Karpas-422 (cell line): ENCODE measurements at regions not wholly inside any gene's neighbourhood (a gene's known extent, or its start where the extent isn't known, plus 50 kb on each side); places are given as distances from the start of the nearest gene placed in this dataset.

Experiments used
- DNase-seq: peaks from one replicate; pipeline ENCODE4 v3.0.0-alpha.2; 2015
- H2AFZ ChIP-seq: fragments of 200-600 bp; sonication (generic); 2 replicates; pipeline ENCODE4 v1.6.1; 2014; ENCODE audit warnings: antibody characterized with exemption, low read length, mixed read lengths
- H3K27ac ChIP-seq: fragments of 200-600 bp; sonication (generic); 2 replicates; pipeline ENCODE4 v1.5.1; 2014; ENCODE audit warnings: mild to moderate bottlenecking, low read length, moderate library complexity
- H3K27me3 ChIP-seq: fragments of 200-600 bp; sonication (generic); 2 replicates; pipeline ENCODE4 v1.6.1; 2014; ENCODE audit warnings: low read length, mixed read lengths
- H3K36me3 ChIP-seq: fragments of 200-600 bp; sonication (generic); 2 replicates; pipeline ENCODE4 v1.6.1; 2014; ENCODE audit warnings: low read length, mixed read lengths; ENCODE audit not compliant: insufficient read depth
- H3K4me1 ChIP-seq: fragments of 200-600 bp; sonication (generic); 2 replicates; pipeline ENCODE4 v1.6.1; 2014; ENCODE audit warnings: mild to moderate bottlenecking, low read length, mixed read lengths
- H3K4me2 ChIP-seq: fragments of 200-600 bp; sonication (generic); 2 replicates; pipeline ENCODE4 v1.6.1; 2014; ENCODE audit warnings: low read length, low read depth, mild to moderate bottlenecking; ENCODE audit not compliant: poor library complexity, severe bottlenecking
- H3K4me3 ChIP-seq: fragments of 200-600 bp; sonication (generic); 2 replicates; pipeline ENCODE4 v1.5.1; 2014; ENCODE audit warnings: mild to moderate bottlenecking, antibody characterized with exemption, low read length, mixed read lengths
- H3K79me2 ChIP-seq: fragments of 200-600 bp; sonication (generic); 2 replicates; pipeline ENCODE4 v1.6.1; 2014; ENCODE audit warnings: mild to moderate bottlenecking, low read length, mixed read lengths
- H3K9ac ChIP-seq: fragments of 200-600 bp; sonication (generic); 2 replicates; pipeline ENCODE4 v1.6.0; 2014; ENCODE audit warnings: low read length
- H3K9me2 ChIP-seq: fragments of 200-600 bp; sonication (generic), shearing (Covaris generic); replicated peaks from 2 replicates; pipeline ENCODE4 v1.6.0; 2014; ENCODE audit warnings: mild to moderate bottlenecking, low read length, moderate library complexity; ENCODE audit not compliant: insufficient read depth
- H3K9me3 ChIP-seq: fragments of 300-700, 200-600 bp; sonication (generic); 2 replicates; pipeline ENCODE4 v1.6.1; 2014; ENCODE audit warnings: low read length, mixed read lengths
- H4K20me1 ChIP-seq: fragments of 200-600 bp; sonication (generic); 2 replicates; pipeline ENCODE4 v1.6.1; 2014; ENCODE audit warnings: mild to moderate bottlenecking, antibody characterized with exemption, low read length, low read depth; ENCODE audit not compliant: insufficient read depth

GRCh38 chr1:217921126-217921904 is 290.2 kb downstream of the SPATA17 start:
- H3K27ac ChIP-seq = no peak overlapping the region
- no peak overlapping the region for H3K4me3 ChIP-seq
- H3K4me1 ChIP-seq = no peaks in the 10 kb centered on the region
- no peak overlapping the region for H2AFZ ChIP-seq
- no peaks in the 10 kb centered on the region for H3K79me2 ChIP-seq
- H3K4me2 ChIP-seq = no peak overlapping the region
- no peak overlapping the region for H3K9ac ChIP-seq
- no peaks in the 10 kb centered on the region for H3K36me3 ChIP-seq
- H3K27me3 ChIP-seq = no peaks in the 10 kb centered on the region
- DNase-seq = no peak
- no peaks in the 10 kb centered on the region for H3K9me3 ChIP-seq
- H4K20me1 ChIP-seq = no peaks in the 10 kb centered on the region
- H3K9me2 ChIP-seq = no peaks in the 10 kb centered on the region

- no peak overlapping the region for H3K9ac ChIP-seq
- H3K27ac ChIP-seq = no peak overlapping the region
- H3K4me2 ChIP-seq = no peak overlapping the region
- H4K20me1 ChIP-seq = no peaks in the 10 kb centered on the region
- H3K36me3 ChIP-seq = no peaks in the 10 kb centered on the region
- H3K9me3 ChIP-seq = no peaks in the 10 kb centered on the region
- DNase-seq = no peak
- H3K4me3 ChIP-seq = no peak overlapping the region
- H2AFZ ChIP-seq = no peak overlapping the region
- no peaks in the 10 kb centered on the region for H3K4me1 ChIP-seq
- no peaks in the 10 kb centered on the region for H3K27me3 ChIP-seq
- H3K9me2 ChIP-seq = no peaks in the 10 kb centered on the region
- H3K79me2 ChIP-seq = no peaks in the 10 kb centered on the region
Observed at GRCh38 chr1:217924924-217925323, 293.8 kb downstream of the SPATA17 start.

GRCh38 chr1:217929213-217929885 is 298.2 kb downstream of the SPATA17 start:
- H3K4me1 ChIP-seq = no peaks in the 10 kb centered on the region
- no peaks in the 10 kb centered on the region for H3K9me2 ChIP-seq
- no peak overlapping the region for H3K4me2 ChIP-seq
- no peaks in the 10 kb centered on the region for H4K20me1 ChIP-seq
- no peak overlapping the region for H3K9ac ChIP-seq
- no peak overlapping the region for H2AFZ ChIP-seq
- no peak overlapping the region for H3K27ac ChIP-seq
- DNase-seq = no peak
- no peaks in the 10 kb centered on the region for H3K9me3 ChIP-seq
- H3K4me3 ChIP-seq = no peak overlapping the region
- H3K79me2 ChIP-seq = no peaks in the 10 kb centered on the region
- H3K36me3 ChIP-seq = no peaks in the 10 kb centered on the region
- no peaks in the 10 kb centered on the region for H3K27me3 ChIP-seq

GRCh38 chr1:217943361-217943760 is 312.2 kb downstream of the SPATA17 start:
- Histone ChIP-seq H3K4me2 (no peak overlapping the region), H3K27me3 (no peaks in the 10 kb centered on the region), H3K9me3 (no peaks in the 10 kb centered on the region), H2AFZ (no peak overlapping the region), H4K20me1 (no peaks in the 10 kb centered on the region), H3K79me2 (no peaks in the 10 kb centered on the region), H3K9me2 (no peaks in the 10 kb centered on the region), H3K4me1 (no peaks in the 10 kb centered on the region), H3K27ac (no peak overlapping the region), H3K36me3 (no peaks in the 10 kb centered on the region), H3K4me3 (no peak overlapping the region), H3K9ac (no peak overlapping the region)
- DNase-seq = no peak

GRCh38 chr1:217944550-217944949 is 313.4 kb downstream of the SPATA17 start:
- H2AFZ ChIP-seq = no peak overlapping the region
- H3K9me2 ChIP-seq = no peaks in the 10 kb centered on the region
- no peaks in the 10 kb centered on the region for H3K36me3 ChIP-seq
- no peak for DNase-seq
- no peak overlapping the region for H3K4me3 ChIP-seq
- H3K27ac ChIP-seq = no peak overlapping the region
- H3K79me2 ChIP-seq = no peaks in the 10 kb centered on the region
- no peaks in the 10 kb centered on the region for H3K27me3 ChIP-seq
- H4K20me1 ChIP-seq = no peaks in the 10 kb centered on the region
- no peak overlapping the region for H3K4me2 ChIP-seq
- H3K9me3 ChIP-seq = no peaks in the 10 kb centered on the region
- no peaks in the 10 kb centered on the region for H3K4me1 ChIP-seq
- no peak overlapping the region for H3K9ac ChIP-seq

- H3K27me3 ChIP-seq = no peaks in the 10 kb centered on the region
Observed at GRCh38 chr1:217946511-217946910, 315.4 kb downstream of the SPATA17 start.

GRCh38 chr1:217948741-217949140 is 317.6 kb downstream of the SPATA17 start:
- Histone ChIP-seq H3K27ac (no peak overlapping the region), H3K9me3 (no peaks in the 10 kb centered on the region), H3K4me2 (no peak overlapping the region), H4K20me1 (no peaks in the 10 kb centered on the region), H3K36me3 (no peaks in the 10 kb centered on the region), H3K4me1 (no peaks in the 10 kb centered on the region), H3K79me2 (no peaks in the 10 kb centered on the region), H3K9ac (no peak overlapping the region), H2AFZ (no peak overlapping the region), H3K4me3 (no peak overlapping the region), H3K9me2 (no peaks in the 10 kb centered on the region), H3K27me3 (no peaks in the 10 kb centered on the region)
- no peak for DNase-seq

More at GRCh38 chr1:217946511-217946910, 315.4 kb downstream of the SPATA17 start:
- Histone ChIP-seq H3K4me2 (no peak overlapping the region), H3K27ac (no peak overlapping the region), H3K9me2 (no peaks in the 10 kb centered on the region), H3K9ac (no peak overlapping the region), H3K4me3 (no peak overlapping the region), H2AFZ (no peak overlapping the region), H3K4me1 (no peaks in the 10 kb centered on the region), H3K79me2 (no peaks in the 10 kb centered on the region), H3K9me3 (no peaks in the 10 kb centered on the region), H4K20me1 (no peaks in the 10 kb centered on the region), H3K36me3 (no peaks in the 10 kb centered on the region)
- no peak for DNase-seq

GRCh38 chr1:217953330-217953729 is 322.2 kb downstream of the SPATA17 start:
- no peaks in the 10 kb centered on the region for H3K9me2 ChIP-seq
- H3K27me3 ChIP-seq = no peaks in the 10 kb centered on the region
- no peak overlapping the region for H3K4me3 ChIP-seq
- H3K79me2 ChIP-seq = no peaks in the 10 kb centered on the region
- no peaks in the 10 kb centered on the region for H3K36me3 ChIP-seq
- no peak overlapping the region for H3K4me2 ChIP-seq
- H3K9ac ChIP-seq = no peak overlapping the region
- H3K9me3 ChIP-seq = no peaks in the 10 kb centered on the region
- H4K20me1 ChIP-seq = no peaks in the 10 kb centered on the region
- no peak overlapping the region for H3K27ac ChIP-seq
- H2AFZ ChIP-seq = no peak overlapping the region
- no peak for DNase-seq
- no peaks in the 10 kb centered on the region for H3K4me1 ChIP-seq
